OCI-LY3 (cell line): ENCODE measurements at regions not wholly inside any gene's neighbourhood (a gene's known extent, or its start where the extent isn't known, plus 50 kb on each side); places are given as distances from the start of the nearest gene placed in this dataset.

ENCODE experiments used
- CTCF ChIP-seq: fragments of 200-600, 300-600 bp; sonication (generic); IDR thresholded peaks from 2 replicates; pipeline ENCODE4 v1.5.1; 2014; ENCODE audit warnings: antibody characterized with exemption, low read length, low read depth
- EZH2phosphoT487 ChIP-seq: fragments of 200-600 bp; shearing (Covaris generic); IDR thresholded peaks from 2 replicates; pipeline ENCODE4 v1.6.1; 2018; ENCODE audit warnings: antibody characterized with exemption, mixed run types, low read depth

DNA sequence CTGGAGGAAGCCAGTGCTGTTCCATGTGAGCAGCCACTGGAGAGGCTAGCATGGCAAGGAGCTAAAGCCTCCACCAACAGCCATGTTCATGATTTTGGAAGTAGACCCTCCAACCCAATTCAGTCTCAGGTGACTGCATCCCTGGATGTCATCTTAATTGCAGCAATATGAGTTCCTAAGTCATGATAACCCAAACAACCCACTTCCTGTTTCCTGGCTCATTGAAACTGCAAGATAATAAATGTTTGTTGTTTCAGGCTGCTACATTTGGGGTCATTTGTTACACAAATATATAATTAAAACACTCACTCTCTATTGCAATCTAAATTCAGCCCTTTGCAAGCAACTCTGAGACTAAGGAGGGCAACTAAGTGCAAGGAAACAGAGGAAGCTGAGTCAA lies 62.4 kb upstream of the SLC24A5 start:
- TF ChIP-seq CTCF (no peak), EZH2phosphoT487 (no peak)
